NCI-H2171 (cell line): ENCODE measurements at regions not wholly inside any gene's neighbourhood (a gene's known extent, or its start where the extent isn't known, plus 50 kb on each side); places are given as distances from the start of the nearest gene placed in this dataset.
"Not testable (repeated sequence)": the region's sequence is repeated elsewhere in the genome, so short reads cannot be mapped to it uniquely, and the experiment has no call there.

Experiments
- DNase-seq: peaks from one replicate; lab custom pipeline; 2025; lab: John Stamatoyannopoulos, UW

GRCh38 chr5:67934976-67935375, 280.6 kb upstream of the PIK3R1 start:
- DNase-seq: no peak

- DNase-seq: no peak
Observed at GRCh38 chr5:67925511-67925910, 290.0 kb upstream of the PIK3R1 start.

- DNase-seq: no peak
Observed at GRCh38 chr5:67921004-67921601, 294.5 kb upstream of the PIK3R1 start.

- not testable (repeated sequence) for DNase-seq
Observed at GRCh38 chr5:67919532-67919931, 296.0 kb upstream of the PIK3R1 start.

- no peak for DNase-seq
Observed at GRCh38 chr5:67917561-67917960, 298.0 kb upstream of the PIK3R1 start.

- no peak for DNase-seq
Observed at GRCh38 chr5:67910546-67910945, 305.0 kb upstream of the PIK3R1 start.

- no peak for DNase-seq
Observed at GRCh38 chr5:67908126-67908765, 307.3 kb upstream of the PIK3R1 start.

GRCh38 chr5:67904366-67904765, 311.2 kb upstream of the PIK3R1 start:
- no peak for DNase-seq

- DNase-seq: no peak
Observed at GRCh38 chr5:67903656-67904055, 311.9 kb upstream of the PIK3R1 start.

- DNase-seq: no peak
Observed at GRCh38 chr5:67903121-67903520, 312.4 kb upstream of the PIK3R1 start.

- no peak for DNase-seq
Observed at GRCh38 chr5:67902497-67902830, 313.1 kb upstream of the PIK3R1 start.

GRCh38 chr5:67901814-67902496, 313.6 kb upstream of the PIK3R1 start:
- DNase-seq: no peak

- DNase-seq: no peak
Observed at GRCh38 chr5:67900514-67900913, 315.0 kb upstream of the PIK3R1 start.

- no peak for DNase-seq
Observed at GRCh38 chr5:67897980-67898379, 317.6 kb upstream of the PIK3R1 start.

- DNase-seq: no peak
Observed at GRCh38 chr5:67897431-67897830, 318.1 kb upstream of the PIK3R1 start.

- DNase-seq: no peak
Observed at GRCh38 chr5:67896930-67897313, 318.6 kb upstream of the PIK3R1 start.

- no peak for DNase-seq
Observed at GRCh38 chr5:67896311-67896929, 319.1 kb upstream of the PIK3R1 start.

- DNase-seq: not testable (repeated sequence)
Observed at GRCh38 chr5:67889870-67890269, 325.7 kb upstream of the PIK3R1 start.

- no peak for DNase-seq
Observed at GRCh38 chr5:67887748-67888161, 327.8 kb upstream of the PIK3R1 start.

- DNase-seq: no peak
Observed at GRCh38 chr5:67886761-67887160, 328.8 kb upstream of the PIK3R1 start.

- no peak for DNase-seq
Observed at GRCh38 chr5:67880876-67881275, 334.7 kb upstream of the PIK3R1 start.

GRCh38 chr5:67880511-67880805, 335.1 kb upstream of the PIK3R1 start:
- DNase-seq: no peak
